Neural progenitor cell (in vitro differentiated cells): ENCODE measurements at regions not wholly inside any gene's neighbourhood (a gene's known extent, or its start where the extent isn't known, plus 50 kb on each side); places are given as distances from the start of the nearest gene placed in this dataset.

Experiments used
- EZH2 ChIP-seq: fragments of 200-600 bp; sonication (generic); IDR thresholded peaks from 2 replicates; pipeline ENCODE4 v1.6.1; 2017; ENCODE audit warnings: antibody characterized with exemption, mild to moderate bottlenecking, moderate library complexity
- TF ChIP-seq, protein P1 (sequence below): fragments of 200-600 bp; sonication (generic); IDR thresholded peaks from 2 replicates; pipeline ENCODE4 v1.5.1; 2017; ENCODE audit warnings: antibody characterized with exemption, mild to moderate bottlenecking

DNA sequence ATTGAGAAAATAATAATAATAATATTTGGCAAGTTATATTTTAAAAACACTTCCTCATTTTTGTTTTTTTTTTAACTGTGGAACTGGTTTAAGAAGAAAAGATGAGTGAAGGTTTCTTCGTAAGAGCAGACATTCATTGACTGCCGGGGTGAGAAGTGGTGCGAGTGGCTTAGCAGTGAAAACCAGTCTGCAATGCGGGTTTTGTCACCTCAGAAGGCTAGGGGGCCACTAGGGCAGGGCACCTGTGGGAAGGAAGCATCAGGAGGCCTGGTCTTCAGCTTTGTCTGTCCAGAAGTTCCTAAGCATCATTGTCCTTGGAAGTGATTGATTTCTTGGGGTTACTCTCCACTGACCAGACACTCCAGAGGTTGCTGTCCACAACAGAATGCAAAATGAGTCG is 339.2 kb downstream of the ZNF326 start:
- TF ChIP-seq, protein P1, sequence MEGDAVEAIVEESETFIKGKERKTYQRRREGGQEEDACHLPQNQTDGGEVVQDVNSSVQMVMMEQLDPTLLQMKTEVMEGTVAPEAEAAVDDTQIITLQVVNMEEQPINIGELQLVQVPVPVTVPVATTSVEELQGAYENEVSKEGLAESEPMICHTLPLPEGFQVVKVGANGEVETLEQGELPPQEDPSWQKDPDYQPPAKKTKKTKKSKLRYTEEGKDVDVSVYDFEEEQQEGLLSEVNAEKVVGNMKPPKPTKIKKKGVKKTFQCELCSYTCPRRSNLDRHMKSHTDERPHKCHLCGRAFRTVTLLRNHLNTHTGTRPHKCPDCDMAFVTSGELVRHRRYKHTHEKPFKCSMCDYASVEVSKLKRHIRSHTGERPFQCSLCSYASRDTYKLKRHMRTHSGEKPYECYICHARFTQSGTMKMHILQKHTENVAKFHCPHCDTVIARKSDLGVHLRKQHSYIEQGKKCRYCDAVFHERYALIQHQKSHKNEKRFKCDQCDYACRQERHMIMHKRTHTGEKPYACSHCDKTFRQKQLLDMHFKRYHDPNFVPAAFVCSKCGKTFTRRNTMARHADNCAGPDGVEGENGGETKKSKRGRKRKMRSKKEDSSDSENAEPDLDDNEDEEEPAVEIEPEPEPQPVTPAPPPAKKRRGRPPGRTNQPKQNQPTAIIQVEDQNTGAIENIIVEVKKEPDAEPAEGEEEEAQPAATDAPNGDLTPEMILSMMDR, result no peak
- TF ChIP-seq EZH2, result no peak
